Fibroblast of pulmonary artery (primary cell): ENCODE measurements at regions not wholly inside any gene's neighbourhood (a gene's known extent, or its start where the extent isn't known, plus 50 kb on each side); places are given as distances from the start of the nearest gene placed in this dataset.

Experiments used
- DNase-seq: peaks from one replicate; pipeline ENCODE4 v3.0.0-alpha.2; 2010; ENCODE audit warnings: low read depth
- H3K4me3 ChIP-seq: replicated peaks from 2 replicates; pipeline ENCODE4 v1.5.1; 2011; ENCODE audit warnings: low read depth, mild to moderate bottlenecking, control low read depth, low read length, moderate library complexity
- TF ChIP-seq, protein P1 (sequence below): IDR thresholded peaks from 2 replicates; pipeline ENCODE4 v1.5.1; 2011; ENCODE audit warnings: mild to moderate bottlenecking, control low read depth, low read length, inconsistent platforms; ENCODE audit errors: missing control alignments

GRCh38 chr7:29619111-29619510 is 55.5 kb downstream of the PRR15 start:
- TF ChIP-seq, protein P1, sequence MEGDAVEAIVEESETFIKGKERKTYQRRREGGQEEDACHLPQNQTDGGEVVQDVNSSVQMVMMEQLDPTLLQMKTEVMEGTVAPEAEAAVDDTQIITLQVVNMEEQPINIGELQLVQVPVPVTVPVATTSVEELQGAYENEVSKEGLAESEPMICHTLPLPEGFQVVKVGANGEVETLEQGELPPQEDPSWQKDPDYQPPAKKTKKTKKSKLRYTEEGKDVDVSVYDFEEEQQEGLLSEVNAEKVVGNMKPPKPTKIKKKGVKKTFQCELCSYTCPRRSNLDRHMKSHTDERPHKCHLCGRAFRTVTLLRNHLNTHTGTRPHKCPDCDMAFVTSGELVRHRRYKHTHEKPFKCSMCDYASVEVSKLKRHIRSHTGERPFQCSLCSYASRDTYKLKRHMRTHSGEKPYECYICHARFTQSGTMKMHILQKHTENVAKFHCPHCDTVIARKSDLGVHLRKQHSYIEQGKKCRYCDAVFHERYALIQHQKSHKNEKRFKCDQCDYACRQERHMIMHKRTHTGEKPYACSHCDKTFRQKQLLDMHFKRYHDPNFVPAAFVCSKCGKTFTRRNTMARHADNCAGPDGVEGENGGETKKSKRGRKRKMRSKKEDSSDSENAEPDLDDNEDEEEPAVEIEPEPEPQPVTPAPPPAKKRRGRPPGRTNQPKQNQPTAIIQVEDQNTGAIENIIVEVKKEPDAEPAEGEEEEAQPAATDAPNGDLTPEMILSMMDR = no peak
- DNase-seq = no peak
- H3K4me3 ChIP-seq = no peak overlapping the region

DNA sequence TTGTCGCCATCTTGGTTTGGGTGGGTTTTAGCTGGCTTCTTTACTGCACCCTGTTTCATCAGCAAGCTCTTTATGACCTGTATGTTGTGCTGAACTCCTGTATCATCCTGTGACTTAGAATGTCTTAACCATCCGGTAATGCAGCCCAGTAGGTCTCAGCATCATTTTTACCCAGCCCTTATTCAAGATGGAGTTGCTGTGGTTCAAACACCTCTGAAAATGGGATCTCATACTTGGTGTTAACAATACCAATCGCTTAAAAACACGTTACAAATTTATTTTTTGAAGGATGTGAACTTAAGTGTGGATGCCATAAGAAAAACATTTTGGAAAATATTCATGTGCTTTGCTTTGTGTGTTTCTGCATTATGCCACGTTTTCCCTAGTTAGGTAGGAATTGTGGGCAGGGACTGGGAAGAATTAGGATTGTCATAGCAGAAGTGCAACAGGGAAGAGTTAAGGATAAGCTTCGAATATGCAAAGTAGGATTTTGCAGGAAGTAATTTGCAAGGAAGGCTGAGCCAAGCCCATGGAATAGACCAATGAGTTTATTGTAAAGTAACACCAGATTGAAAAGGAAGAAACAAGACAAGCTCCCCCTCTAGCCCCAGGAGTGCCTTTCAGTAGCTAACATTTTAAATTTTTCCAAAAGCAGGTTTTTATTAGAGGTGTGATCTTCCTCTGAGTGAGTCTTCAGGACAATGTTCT is 56.4 kb downstream of the PRR15 start:
- no peak for DNase-seq
- no peak overlapping the region for H3K4me3 ChIP-seq
- TF ChIP-seq, protein P1 = no peak

DNA sequence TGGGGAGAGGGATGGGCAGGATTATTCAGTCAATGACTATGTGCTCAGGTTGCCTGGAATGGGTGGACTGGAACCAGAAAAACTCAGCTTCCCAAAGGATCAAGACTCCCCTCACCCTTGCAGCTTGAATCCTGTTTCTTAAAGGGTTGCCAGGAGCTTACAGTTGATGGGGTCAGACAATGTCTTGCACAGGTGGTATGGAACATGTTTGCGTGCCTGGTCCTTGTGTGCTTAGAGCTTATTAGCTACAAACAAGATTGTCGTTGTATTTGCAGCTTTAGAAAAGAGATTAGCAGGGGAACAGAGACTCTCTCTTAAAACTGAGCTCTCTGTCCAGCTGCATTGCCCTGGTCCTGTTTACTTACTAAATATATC is 56.9 kb downstream of the PRR15 start:
- TF ChIP-seq, protein P1 = no peak
- H3K4me3 ChIP-seq = no peak overlapping the region
- no peak for DNase-seq

- TF ChIP-seq, protein P1 = no peak
- no peak overlapping the region for H3K4me3 ChIP-seq
- peak; percentile 87 for DNase-seq
Observed at GRCh38 chr7:29622335-29623265, 59.0 kb downstream of the PRR15 start.

- TF ChIP-seq, protein P1 = no peak
- H3K4me3 ChIP-seq = no peak overlapping the region
Observed at GRCh38 chr7:29623973-29624372, 60.3 kb downstream of the PRR15 start.

GRCh38 chr7:29626730-29627129 is 63.1 kb downstream of the PRR15 start:
- TF ChIP-seq, protein P1 = no peak
- no peak overlapping the region for H3K4me3 ChIP-seq
- DNase-seq = no peak

More at GRCh38 chr7:29623973-29624372, 60.3 kb downstream of the PRR15 start:
- DNase-seq = no peak
